H1 (cell line): ENCODE measurements at regions not wholly inside any gene's neighbourhood (a gene's known extent, or its start where the extent isn't known, plus 50 kb on each side); places are given as distances from the start of the nearest gene placed in this dataset.

Experiments used
- CTCF ChIA-PET: fragments of 300-600 bp; sonication (Branson Sonifier 250); formaldehyde crosslinking; loops from one replicate; lab custom pipeline; 2021; ENCODE audit not compliant: partially characterized antibody; lab: Charles Lee
- POLR2A ChIA-PET: fragments of 300-600 bp; sonication (Branson Sonifier 250); formaldehyde crosslinking; loops from one replicate; lab custom pipeline; 2021; ENCODE audit warnings: inconsistent platforms; ENCODE audit not compliant: partially characterized antibody; lab: Charles Lee
- DNase-seq, 2 experiments: peaks; one replicate each; pipeline versions ENCODE4 v3.0.0 to v3.0.0-alpha.2; 2010 to 2022; ENCODE audit warnings: low spot score in 2 of 2, low read depth in 1 of 2, mixed read lengths in 1 of 2
- FAIRE-seq: peaks from 2 replicates; lab custom pipeline; 2011; peaks lifted over from hg19 to GRCh38; lab: Jason Lieb, UNC
- H2AFZ ChIP-seq: 2 replicates; pipeline ENCODE4 v1.8.1; 2012; ENCODE audit warnings: low read length, inconsistent platforms
- H2AK5ac ChIP-seq: 2 replicates; pipeline ENCODE4 v1.6.1; 2013; ENCODE audit warnings: low read depth, low read length
- H2BK120ac ChIP-seq: replicated peaks from 2 replicates; pipeline ENCODE3; 2013; ENCODE audit warnings: low read depth, low read length, inconsistent platforms
- H2BK12ac ChIP-seq: 2 replicates; pipeline ENCODE4 v1.6.1; 2013; ENCODE audit warnings: low read depth, low read length
- H2BK15ac ChIP-seq: 2 replicates; pipeline ENCODE4 v1.6.1; 2013; ENCODE audit warnings: low read length
- H2BK20ac ChIP-seq: 2 replicates; pipeline ENCODE4 v1.6.1; 2013; ENCODE audit warnings: low read length
- H2BK5ac ChIP-seq: 2 replicates; pipeline ENCODE4 v1.6.1; 2013; ENCODE audit warnings: low read depth, low read length
- H3K14ac ChIP-seq: 2 replicates; pipeline ENCODE4 v1.6.1; 2013; ENCODE audit warnings: inconsistent platforms; ENCODE audit not compliant: insufficient read length
- H3K18ac ChIP-seq: 2 replicates; pipeline ENCODE4 v1.6.1; 2013; ENCODE audit warnings: low read length; ENCODE audit errors: extremely low read depth
- H3K23ac ChIP-seq: 2 replicates; pipeline ENCODE4 v1.6.1; 2013; ENCODE audit warnings: inconsistent platforms; ENCODE audit not compliant: insufficient read length
- H3K23me2 ChIP-seq: 2 replicates; pipeline ENCODE4 v1.6.1; 2013; ENCODE audit warnings: low read depth, low read length
- H3K27ac ChIP-seq: 2 replicates; pipeline ENCODE4 v1.6.1; 2011; ENCODE audit warnings: low read depth, low read length, inconsistent platforms
- H3K27me3 ChIP-seq, 4 experiments: replicated peaks in 1 of 4; 1 replicate in 1 of 4; 2 replicates in 3 of 4; pipeline versions ENCODE4 v1.6.1 to v1.8.1; 2011 to 2013; ENCODE audit warnings: low read length in 3 of 4, mild to moderate bottlenecking in 3 of 4, inconsistent platforms in 2 of 4, mixed read lengths in 2 of 4, moderate library complexity in 1 of 4; ENCODE audit not compliant: control insufficient read depth in 3 of 4, insufficient read depth in 3 of 4; ENCODE audit errors: extremely low read depth in 1 of 4
- H3K36me3 ChIP-seq, 4 experiments: 2 replicates each; pipeline versions ENCODE4 v1.6.1 to v1.8.1; 2011 to 2013; ENCODE audit warnings: mild to moderate bottlenecking in 4 of 4, low read length in 3 of 4, moderate library complexity in 2 of 4, control low read depth in 1 of 4, inconsistent platforms in 1 of 4; ENCODE audit not compliant: insufficient read depth in 4 of 4, control insufficient read depth in 2 of 4
- H3K4ac ChIP-seq: replicated peaks from 2 replicates; pipeline ENCODE3; 2013; ENCODE audit warnings: low read length, low read depth, mixed read lengths, inconsistent platforms; ENCODE audit not compliant: insufficient read length
- H3K4me1 ChIP-seq, 4 experiments: replicated peaks in 1 of 4; 1 replicate in 1 of 4; 2 replicates in 3 of 4; pipeline versions ENCODE4 v1.6.1 to v1.8.1; 2011 to 2013; ENCODE audit warnings: low read length in 3 of 4, inconsistent platforms in 2 of 4, mixed read lengths in 1 of 4; ENCODE audit not compliant: insufficient read depth in 4 of 4, control insufficient read depth in 3 of 4
- H3K4me2 ChIP-seq, 2 experiments: 2 replicates each; pipeline versions ENCODE4 v1.6.1 to v1.8.1; 2011 to 2013; ENCODE audit warnings: low read depth in 2 of 2, low read length in 2 of 2, control low read depth in 1 of 2, inconsistent platforms in 1 of 2, mild to moderate bottlenecking in 1 of 2; ENCODE audit not compliant: insufficient read depth in 1 of 2
- H3K4me3 ChIP-seq, 4 experiments: fragments of 200-600, 300-600 bp in 1 of 4; sonication (generic), shearing (Covaris generic), sonication (Bioruptor Twin) in 1 of 4; 2 replicates each; pipeline versions ENCODE4 v1.5.1 to v1.8.1; 2011 to 2016; ENCODE audit warnings: low read length in 4 of 4, low read depth in 3 of 4, control low read depth in 2 of 4, inconsistent platforms in 2 of 4, mild to moderate bottlenecking in 2 of 4, mixed read lengths in 1 of 4, moderate library complexity in 1 of 4; ENCODE audit not compliant: insufficient read depth in 2 of 4; ENCODE audit errors: extremely low read depth in 1 of 4
- H3K56ac ChIP-seq: replicated peaks from 2 replicates; pipeline ENCODE3; 2013; ENCODE audit warnings: low read depth, mild to moderate bottlenecking, mixed read lengths, low read length, inconsistent platforms; ENCODE audit not compliant: insufficient read length
- H3K79me1 ChIP-seq: 2 replicates; pipeline ENCODE4 v1.6.1; 2013; ENCODE audit warnings: low read depth, low read length, control low read depth
- H3K79me2 ChIP-seq, 2 experiments: 2 replicates each; pipeline versions ENCODE4 v1.6.1 to v1.8.1; 2012 to 2013; ENCODE audit warnings: low read length in 2 of 2, mild to moderate bottlenecking in 2 of 2, inconsistent platforms in 1 of 2; ENCODE audit not compliant: insufficient read depth in 2 of 2, control insufficient read depth in 1 of 2
- H3K9ac ChIP-seq, 4 experiments: replicated peaks in 1 of 4; 1 replicate in 1 of 4; 2 replicates in 3 of 4; pipeline versions ENCODE4 v1.6.1 to v1.8.1; 2011 to 2013; ENCODE audit warnings: low read depth in 3 of 4, low read length in 3 of 4, control low read depth in 2 of 4, mild to moderate bottlenecking in 2 of 4, moderate library complexity in 2 of 4, inconsistent platforms in 1 of 4; ENCODE audit errors: extremely low read depth in 1 of 4
- H3K9me3 ChIP-seq, 2 experiments: 2 replicates each; pipeline versions ENCODE4 v1.6.1 to v1.8.1; 2012 to 2013; ENCODE audit warnings: mild to moderate bottlenecking in 2 of 2, moderate library complexity in 2 of 2, control low read depth in 1 of 2, inconsistent platforms in 1 of 2, low read depth in 1 of 2, low read length in 1 of 2, mixed read lengths in 1 of 2; ENCODE audit not compliant: insufficient read depth in 2 of 2
- H4K20me1 ChIP-seq, 2 experiments: replicated peaks in 1 of 2; 2 replicates each; pipeline versions ENCODE3 to v1.8.1; 2011 to 2013; ENCODE audit warnings: inconsistent platforms in 2 of 2, low read length in 2 of 2, mild to moderate bottlenecking in 1 of 2; ENCODE audit not compliant: insufficient read depth in 2 of 2, control insufficient read depth in 1 of 2
- H4K5ac ChIP-seq: 2 replicates; pipeline ENCODE4 v1.6.1; 2013; ENCODE audit warnings: low read length, low read depth, mixed read lengths, inconsistent platforms; ENCODE audit not compliant: insufficient read length
- H4K8ac ChIP-seq: 2 replicates; pipeline ENCODE4 v1.8.0; 2013; ENCODE audit warnings: mild to moderate bottlenecking, moderate library complexity, low read length, inconsistent platforms; ENCODE audit not compliant: insufficient read depth; ENCODE audit errors: extremely low read depth
- H4K91ac ChIP-seq: replicated peaks from 2 replicates; pipeline ENCODE3; 2013; ENCODE audit warnings: low read length, mixed read lengths, inconsistent platforms; ENCODE audit not compliant: insufficient read length
- CEBPB ChIP-seq: IDR thresholded peaks from 2 replicates; pipeline ENCODE4 v1.6.1; 2012; ENCODE audit warnings: low read depth, low read length
- CREB1 ChIP-seq: IDR thresholded peaks from 2 replicates; pipeline ENCODE4 v1.6.1; 2012; ENCODE audit warnings: inconsistent platforms
- HDAC6 ChIP-seq: IDR thresholded peaks from one replicate; pipeline ENCODE4 v1.7.1; 2012; ENCODE audit warnings: low read depth, mild to moderate bottlenecking, inconsistent platforms, low read length, moderate library complexity
- KDM5A ChIP-seq: fragments of 200-600 bp; IDR thresholded peaks from 2 replicates; pipeline ENCODE4 v1.7.1; 2012; ENCODE audit warnings: mild to moderate bottlenecking, low read length, inconsistent platforms, mixed read lengths
- MAX ChIP-seq: IDR thresholded peaks from 2 replicates; pipeline ENCODE4 v1.6.1; 2012; ENCODE audit warnings: inconsistent platforms
- NRF1 ChIP-seq: IDR thresholded peaks from 2 replicates; pipeline ENCODE4 v1.6.1; 2011; ENCODE audit warnings: mild to moderate bottlenecking, low read depth, low read length, improper control_type of control experiment
- PHF8 ChIP-seq: fragments of 200-600 bp; sonication (generic); conservative IDR thresholded peaks from 2 replicates; pipeline ENCODE4 v1.7.1; 2012; ENCODE audit warnings: low read depth, mild to moderate bottlenecking, inconsistent platforms, low read length, moderate library complexity
- POU5F1 ChIP-seq: IDR thresholded peaks from 2 replicates; pipeline ENCODE4 v1.6.1; 2011; ENCODE audit warnings: low read depth, mild to moderate bottlenecking, low read length, moderate library complexity
- SIN3A ChIP-seq, 2 experiments: IDR thresholded peaks in 1 of 2; conservative IDR thresholded peaks in 1 of 2; 2 replicates each; pipeline ENCODE4 v1.6.1; 2011 to 2012; ENCODE audit warnings: low read length in 2 of 2, improper control_type of control experiment in 1 of 2, low read depth in 1 of 2, mild to moderate bottlenecking in 1 of 2
- WGBS, 2 experiments: shearing (Covaris generic) in 1 of 2; methylation state at CpG; one replicate each; pipeline versions ENCODE4 v1.1.6 to v1.1.7; 2013 to 2015; ENCODE audit warnings: low lambda C conversion rate in 2 of 2, mixed read lengths in 2 of 2, inconsistent platforms in 1 of 2, low coverage in 1 of 2, missing lambda C conversion rate in 1 of 2; ENCODE audit not compliant: insufficient replicate concordance in 2 of 2, insufficient coverage in 1 of 2, insufficient read length in 1 of 2; ENCODE audit errors: extremely low coverage in 1 of 2, missing lambda C conversion rate in 1 of 2; 5-methylcytosine and 5-hydroxymethylcytosine counted together

GRCh38 chr13:110774051-110774450 lies 60.6 kb downstream of the ING1 start:
- H3K56ac ChIP-seq = no peak overlapping the region
- H3K9ac ChIP-seq = no peak overlapping the region
- H2AK5ac ChIP-seq = no peak overlapping the region
- H3K9me3 ChIP-seq = no peaks in the 10 kb centered on the region
- no peak overlapping the region for H3K4ac ChIP-seq
- H2AFZ ChIP-seq = no peak overlapping the region
- WGBS, 2 experiments = 100% methylated on average over 1 of the region's 1 CpG; no CpG with 5 or more reads in 1 of the 2 experiments
- no peak overlapping the region for H3K27ac ChIP-seq
- H3K4me2 ChIP-seq = no peak overlapping the region
- no peak for FAIRE-seq
- no peak overlapping the region for H4K91ac ChIP-seq
- no peak overlapping the region for H3K23ac ChIP-seq
- no peak overlapping the region for H2BK120ac ChIP-seq
- no peak overlapping the region for H3K18ac ChIP-seq
- H3K4me1 ChIP-seq = no peaks in the 10 kb centered on the region
- no peak overlapping the region for H2BK12ac ChIP-seq
- H3K36me3 ChIP-seq = no peaks in the 10 kb centered on the region
- no peak overlapping the region for H4K8ac ChIP-seq
- no peak overlapping the region for H2BK20ac ChIP-seq
- no peak overlapping the region for H2BK15ac ChIP-seq
- no peaks in the 10 kb centered on the region for H3K79me1 ChIP-seq
- H4K20me1 ChIP-seq = no peaks in the 10 kb centered on the region
- H3K79me2 ChIP-seq = no peaks in the 10 kb centered on the region
- ChIA-PET CTCF (interaction anchor here (1.1 kb wide), 1 partner anchor 58 kb away, joined by 3 read pairs; no protein-coding TSS in a partner anchor), POLR2A (interaction anchor here (0.6 kb wide), 1 partner anchor 59 kb away, joined by 4 read pairs; no protein-coding TSS in a partner anchor)
- DNase-seq = no peak
- H3K4me3 ChIP-seq = no peak overlapping the region
- no peaks in the 10 kb centered on the region; a peak in 1 of 7 replicates for H3K27me3 ChIP-seq
- no peak overlapping the region for H2BK5ac ChIP-seq
- H3K23me2 ChIP-seq = no peaks in the 10 kb centered on the region
- H4K5ac ChIP-seq = no peak overlapping the region
- no peak overlapping the region for H3K14ac ChIP-seq
- no peak for TF ChIP-seq NRF1
- TF ChIP-seq SIN3A (conservative IDR thresholded peaks at IDR 0.05 in 1 of 2, IDR thresholded peaks at IDR 0.05 in 1 of 2; ENCODE audit: low read depth in 1 of 2, low read length in 2 of 2) = no peak
- no peak for TF ChIP-seq CEBPB
- TF ChIP-seq MAX = no peak
- no peak for TF ChIP-seq CREB1
- TF ChIP-seq PHF8 = no peak
- TF ChIP-seq KDM5A = no peak
- no peak for TF ChIP-seq POU5F1
- no peak for TF ChIP-seq HDAC6
